ENCODE measurements at regions not wholly inside any gene's neighbourhood (a gene's known extent, or its start where the extent isn't known, plus 50 kb on each side); places are given as distances from the start of the nearest gene placed in this dataset.

GRCh38 chr7:14999331-14999730, 96.8 kb upstream of the DGKB start:
- no peak for TF ChIP-seq POLR2A (IDR thresholded peaks at IDR 0.05)
- no peak for TF ChIP-seq CTCF (IDR thresholded peaks at IDR 0.05)
- no peak for TF ChIP-seq POLR2AphosphoS5 (IDR thresholded peaks at IDR 0.05)
